ENCODE measurements at regions not wholly inside any gene's neighbourhood (a gene's known extent, or its start where the extent isn't known, plus 50 kb on each side); places are given as distances from the start of the nearest gene placed in this dataset.

DNA sequence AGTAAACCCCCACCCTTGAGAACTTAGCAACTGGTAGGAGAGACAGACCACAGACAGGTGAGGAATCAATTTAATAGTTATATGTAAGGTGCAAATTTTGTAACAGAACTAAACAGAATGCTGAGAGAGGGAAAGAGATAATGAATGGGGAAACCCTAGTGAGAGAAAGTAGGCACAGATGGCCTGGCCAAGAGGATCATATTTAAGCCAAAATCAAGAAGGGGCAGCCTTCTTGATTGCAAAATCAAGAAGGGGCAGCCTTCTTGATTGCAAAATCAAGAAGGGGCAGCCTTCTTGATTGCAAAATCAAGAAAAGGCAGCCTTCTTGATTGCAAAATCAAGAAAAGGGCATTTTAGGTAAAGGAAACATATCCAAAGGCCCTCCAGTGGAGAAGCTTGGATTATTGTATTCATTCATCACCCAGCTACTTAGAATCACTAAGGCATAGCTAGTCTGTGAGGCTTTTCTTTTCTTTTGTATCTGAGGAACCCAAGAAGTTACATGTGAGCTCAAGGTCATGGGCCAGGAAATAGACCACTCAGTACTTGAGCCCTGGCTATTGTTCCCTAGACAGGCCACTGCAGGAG lies 190.6 kb downstream of the CYLD start:
- TF ChIP-seq, protein P1, sequence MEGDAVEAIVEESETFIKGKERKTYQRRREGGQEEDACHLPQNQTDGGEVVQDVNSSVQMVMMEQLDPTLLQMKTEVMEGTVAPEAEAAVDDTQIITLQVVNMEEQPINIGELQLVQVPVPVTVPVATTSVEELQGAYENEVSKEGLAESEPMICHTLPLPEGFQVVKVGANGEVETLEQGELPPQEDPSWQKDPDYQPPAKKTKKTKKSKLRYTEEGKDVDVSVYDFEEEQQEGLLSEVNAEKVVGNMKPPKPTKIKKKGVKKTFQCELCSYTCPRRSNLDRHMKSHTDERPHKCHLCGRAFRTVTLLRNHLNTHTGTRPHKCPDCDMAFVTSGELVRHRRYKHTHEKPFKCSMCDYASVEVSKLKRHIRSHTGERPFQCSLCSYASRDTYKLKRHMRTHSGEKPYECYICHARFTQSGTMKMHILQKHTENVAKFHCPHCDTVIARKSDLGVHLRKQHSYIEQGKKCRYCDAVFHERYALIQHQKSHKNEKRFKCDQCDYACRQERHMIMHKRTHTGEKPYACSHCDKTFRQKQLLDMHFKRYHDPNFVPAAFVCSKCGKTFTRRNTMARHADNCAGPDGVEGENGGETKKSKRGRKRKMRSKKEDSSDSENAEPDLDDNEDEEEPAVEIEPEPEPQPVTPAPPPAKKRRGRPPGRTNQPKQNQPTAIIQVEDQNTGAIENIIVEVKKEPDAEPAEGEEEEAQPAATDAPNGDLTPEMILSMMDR (IDR thresholded peaks at IDR 0.05; ENCODE audit: low read depth, low read length), result no peak
- no peak for TF ChIP-seq EZH2phosphoT487 (IDR thresholded peaks at IDR 0.05; ENCODE audit: low read depth)
